Tibial nerve (tissue), 4 donors: ENCODE measurements at regions not wholly inside any gene's neighbourhood (a gene's known extent, or its start where the extent isn't known, plus 50 kb on each side); places are given as distances from the start of the nearest gene placed in this dataset.

Experiments used
- DNase-seq, 2 donors: peaks; one replicate each; pipeline ENCODE4 v3.0.0-alpha.2; 2019; ENCODE audit warnings: low spot score in 2 of 2
- H3K27ac ChIP-seq, 4 donors: fragments of 200-600 bp; sonication (generic) in 3 of 4; one replicate each; pipeline ENCODE4 v1.5.1; 2017 to 2019; ENCODE audit warnings: mild to moderate bottlenecking in 1 of 4
- H3K27me3 ChIP-seq, 2 donors: fragments of 200-600 bp; sonication (generic) in 1 of 2; one replicate each; pipeline versions ENCODE4 v1.5.1 to v1.6.0; 2017 to 2019
- H3K36me3 ChIP-seq, 3 donors: fragments of 200-600 bp; sonication (generic); one replicate each; pipeline ENCODE4 v1.5.1; 2018 to 2019
- H3K4me1 ChIP-seq, 4 donors: fragments of 200-600 bp; sonication (generic) in 3 of 4; one replicate each; pipeline ENCODE4 v1.5.1; 2017 to 2019
- H3K4me3 ChIP-seq, 4 donors: fragments of 200-600 bp; sonication (generic) in 3 of 4; one replicate each; pipeline ENCODE4 v1.5.1; 2017 to 2019; ENCODE audit warnings: mild to moderate bottlenecking in 1 of 4, moderate library complexity in 1 of 4
- H3K9me3 ChIP-seq, 4 donors: fragments of 200-600 bp; sonication (generic) in 3 of 4; one replicate each; pipeline ENCODE4 v1.5.1; 2017 to 2019
- CTCF ChIP-seq, 5 experiments: fragments of 200-600 bp in 3 of 5; fragments of 450-650 bp in 2 of 5; sonication (generic) in 3 of 5; IDR thresholded peaks; one replicate each; pipeline ENCODE4 v1.5.1; 2016 to 2019; ENCODE audit warnings: antibody characterized with exemption in 5 of 5, mild to moderate bottlenecking in 3 of 5, moderate library complexity in 2 of 5
- EP300 ChIP-seq, 2 donors: sonication (generic); formaldehyde crosslinking; IDR thresholded peaks; one replicate each; pipeline ENCODE4 v1.6.1; 2017; ENCODE audit warnings: antibody characterized with exemption in 2 of 2, mild to moderate bottlenecking in 1 of 2
- POLR2A ChIP-seq, 2 donors: fragments of 450-650 bp; IDR thresholded peaks; one replicate each; pipeline ENCODE4 v1.6.1; 2017; ENCODE audit warnings: antibody characterized with exemption in 2 of 2, mild to moderate bottlenecking in 2 of 2, moderate library complexity in 2 of 2
- WGBS, 2 donors: methylation state at CpG; one replicate each; pipeline ENCODE4 v1.1.5; 2018; 5-methylcytosine and 5-hydroxymethylcytosine counted together

- H3K27me3 ChIP-seq, result no peaks in the 10 kb centered on the region
- no peak overlapping the region for H3K27ac ChIP-seq
- H3K9me3 ChIP-seq, result no peaks in the 10 kb centered on the region
- 87% methylated on average over 6 of the region's 6 CpGs for WGBS, 2 donors
- peaks cover 0 to 5% (median 0%) of the 10 kb centered on the region in 4 donors for H3K4me1 ChIP-seq
- no peaks in the 10 kb centered on the region for H3K36me3 ChIP-seq
- DNase-seq, result no peak
- H3K4me3 ChIP-seq, result no peak overlapping the region
- no peak for TF ChIP-seq POLR2A (IDR thresholded peaks at IDR 0.05)
- no peak for TF ChIP-seq CTCF (IDR thresholded peaks at IDR 0.05)
- no peak for TF ChIP-seq EP300 (IDR thresholded peaks at IDR 0.05)
These were observed 68.2 kb upstream of the CAB39 start for GRCh38 chr2:230644356-230644935.

DNA sequence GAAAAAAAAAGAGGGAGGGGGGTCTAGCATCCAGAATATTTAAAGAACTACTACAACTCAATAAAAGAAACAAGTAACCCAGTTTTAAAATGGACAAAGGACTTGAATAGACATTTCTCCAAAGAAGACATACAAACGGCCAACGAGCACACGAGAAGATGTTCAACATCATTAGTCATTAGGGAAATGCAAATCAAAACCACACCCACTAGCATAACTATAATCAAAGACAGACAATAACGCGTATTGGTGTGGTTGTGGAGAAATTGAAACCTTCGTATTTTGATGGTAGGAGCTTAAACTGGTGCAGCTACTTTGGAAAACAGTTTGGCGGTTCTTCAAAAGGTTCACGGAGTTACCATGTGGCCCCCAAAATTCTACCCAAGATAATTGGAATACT, 64.3 kb upstream of the CAB39 start:
- no peaks in the 10 kb centered on the region for H3K27me3 ChIP-seq
- 90 to 92% methylated on average over 8 of the region's 8 CpGs for WGBS, 2 donors
- TF ChIP-seq CTCF (IDR thresholded peaks at IDR 0.05), result no peak
- TF ChIP-seq POLR2A (IDR thresholded peaks at IDR 0.05), result no peak
- no peak for TF ChIP-seq EP300 (IDR thresholded peaks at IDR 0.05)
- no peaks in the 10 kb centered on the region for H3K9me3 ChIP-seq
- no peak overlapping the region for H3K27ac ChIP-seq
- no peaks in the 10 kb centered on the region for H3K36me3 ChIP-seq
- DNase-seq, result no peak
- H3K4me3 ChIP-seq, result no peak overlapping the region
- H3K4me1 ChIP-seq, result peaks cover 0 to 4% (median 0%) of the 10 kb centered on the region in 4 donors

GRCh38 chr2:230650585-230651137, 62.0 kb upstream of the CAB39 start:
- Histone ChIP-seq H3K4me3 (no peak overlapping the region), H3K27me3 (no peaks in the 10 kb centered on the region), H3K27ac (no peak overlapping the region), H3K9me3 (no peaks in the 10 kb centered on the region), H3K4me1 (no peaks in the 10 kb centered on the region), H3K36me3 (no peaks in the 10 kb centered on the region)
- WGBS, 2 donors, result 41 to 51% methylated on average over 7 of the region's 7 CpGs
- no peak for DNase-seq
- TF ChIP-seq POLR2A (IDR thresholded peaks at IDR 0.05) (no peak), CTCF (IDR thresholded peaks at IDR 0.05) (no peak), EP300 (IDR thresholded peaks at IDR 0.05) (no peak)

GRCh38 chr2:230654057-230654456, 58.6 kb upstream of the CAB39 start:
- H3K36me3 ChIP-seq, result no peaks in the 10 kb centered on the region
- H3K27ac ChIP-seq, result no peak overlapping the region
- 80 to 83% methylated on average over 7 of the region's 7 CpGs for WGBS, 2 donors
- no peaks in the 10 kb centered on the region for H3K27me3 ChIP-seq
- TF ChIP-seq EP300 (IDR thresholded peaks at IDR 0.05) (no peak), POLR2A (IDR thresholded peaks at IDR 0.05) (no peak), CTCF (IDR thresholded peaks at IDR 0.05) (no peak)
- H3K4me1 ChIP-seq, result peaks cover 0 to 6% (median 3%) of the 10 kb centered on the region in 4 donors
- no peak for DNase-seq
- no peaks in the 10 kb centered on the region for H3K9me3 ChIP-seq
- H3K4me3 ChIP-seq, result no peak overlapping the region

DNA sequence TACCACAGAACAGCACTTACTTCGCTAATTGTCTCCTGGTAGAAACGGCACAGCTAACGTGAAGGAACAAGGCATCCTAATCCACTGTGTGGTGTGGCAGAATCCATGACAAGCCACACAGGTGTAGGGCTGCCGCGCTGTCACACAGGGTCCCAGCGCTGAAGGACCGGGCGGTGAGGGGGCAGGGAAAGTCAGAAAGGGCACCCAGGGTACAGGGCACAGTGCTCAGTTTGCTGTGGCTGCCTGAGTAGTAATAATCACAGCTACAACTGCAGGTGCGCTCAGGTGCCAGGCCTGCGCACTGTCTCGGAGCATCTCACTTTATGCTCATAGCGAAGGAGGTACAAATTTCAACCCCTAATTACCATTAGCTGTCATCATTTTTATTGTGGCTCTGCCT, 55.2 kb upstream of the CAB39 start:
- TF ChIP-seq CTCF (IDR thresholded peaks at IDR 0.05) (no peak), EP300 (IDR thresholded peaks at IDR 0.05) (no peak), POLR2A (IDR thresholded peaks at IDR 0.05) (no peak)
- H3K4me3 ChIP-seq, result no peak overlapping the region
- no peak overlapping the region for H3K27ac ChIP-seq
- WGBS, 2 donors, result 90 to 97% methylated on average over 10 to 12 of the region's 12 CpGs
- no peak for DNase-seq
- no peaks in the 10 kb centered on the region for H3K27me3 ChIP-seq
- H3K4me1 ChIP-seq, result peaks cover 0 to 21% (median 3%) of the 10 kb centered on the region in 4 donors
- H3K9me3 ChIP-seq, result no peaks in the 10 kb centered on the region
- H3K36me3 ChIP-seq, result no peaks in the 10 kb centered on the region
